ENCODE measurements at regions not wholly inside any gene's neighbourhood (a gene's known extent, or its start where the extent isn't known, plus 50 kb on each side); places are given as distances from the start of the nearest gene placed in this dataset.

GRCh38 chr20:56859801-56860261 lies 230.7 kb downstream of the TFAP2C start:
- ChIA-PET CTCF (interaction anchor here (0.6 to 2.5 kb wide), 5 partner anchors 9 to 1556 kb away, joined by 3 to 9 read pairs (median 5); no protein-coding TSS in a partner anchor), POLR2A (no interaction called here)
- no peak for DNase-seq (ENCODE audit: low read depth)
- Histone ChIP-seq H3K4me3 (ENCODE audit: low read depth, low read length) (no peak overlapping the region), H3K36me3 (ENCODE audit: control insufficient read depth, insufficient read depth, low read length) (no peaks in the 10 kb centered on the region), H3K27me3 (ENCODE audit: control insufficient read depth, insufficient read depth, low read length) (peaks cover 19% of the 10 kb centered on the region)
- TF ChIP-seq, protein P1, sequence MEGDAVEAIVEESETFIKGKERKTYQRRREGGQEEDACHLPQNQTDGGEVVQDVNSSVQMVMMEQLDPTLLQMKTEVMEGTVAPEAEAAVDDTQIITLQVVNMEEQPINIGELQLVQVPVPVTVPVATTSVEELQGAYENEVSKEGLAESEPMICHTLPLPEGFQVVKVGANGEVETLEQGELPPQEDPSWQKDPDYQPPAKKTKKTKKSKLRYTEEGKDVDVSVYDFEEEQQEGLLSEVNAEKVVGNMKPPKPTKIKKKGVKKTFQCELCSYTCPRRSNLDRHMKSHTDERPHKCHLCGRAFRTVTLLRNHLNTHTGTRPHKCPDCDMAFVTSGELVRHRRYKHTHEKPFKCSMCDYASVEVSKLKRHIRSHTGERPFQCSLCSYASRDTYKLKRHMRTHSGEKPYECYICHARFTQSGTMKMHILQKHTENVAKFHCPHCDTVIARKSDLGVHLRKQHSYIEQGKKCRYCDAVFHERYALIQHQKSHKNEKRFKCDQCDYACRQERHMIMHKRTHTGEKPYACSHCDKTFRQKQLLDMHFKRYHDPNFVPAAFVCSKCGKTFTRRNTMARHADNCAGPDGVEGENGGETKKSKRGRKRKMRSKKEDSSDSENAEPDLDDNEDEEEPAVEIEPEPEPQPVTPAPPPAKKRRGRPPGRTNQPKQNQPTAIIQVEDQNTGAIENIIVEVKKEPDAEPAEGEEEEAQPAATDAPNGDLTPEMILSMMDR (IDR thresholded peaks at IDR 0.05; ENCODE audit: insufficient read depth, low read depth, low read length) = no peak

DNA sequence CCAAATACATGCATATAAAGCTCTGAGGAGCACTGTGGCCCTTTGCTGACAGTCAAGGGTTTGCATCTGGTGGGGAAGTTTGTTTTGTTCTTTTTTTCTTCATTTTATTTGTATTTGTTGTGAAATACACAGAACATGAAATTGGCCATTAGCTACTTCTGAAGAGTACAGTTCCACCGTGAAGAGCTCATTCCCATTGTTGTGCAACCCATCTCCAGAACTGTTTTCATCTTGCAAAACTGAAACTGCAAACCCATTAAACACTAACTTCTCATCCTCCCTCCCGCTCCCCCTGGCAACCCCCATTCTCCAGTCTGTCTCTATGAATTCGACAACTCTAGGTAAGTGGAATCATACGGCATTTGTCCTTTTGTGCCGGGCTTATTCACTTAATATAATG lies 231.3 kb downstream of the TFAP2C start:
- POLR2A ChIA-PET = no interaction called here
- Histone ChIP-seq H3K27me3 (ENCODE audit: control insufficient read depth, insufficient read depth, low read length) (peaks cover 21% of the 10 kb centered on the region), H3K4me3 (ENCODE audit: low read depth, low read length) (peak overlapping the region; percentile 18; the same call in 1 of the 2 replicates), H3K36me3 (ENCODE audit: control insufficient read depth, insufficient read depth, low read length) (no peaks in the 10 kb centered on the region)
- DNase-seq (ENCODE audit: low read depth) = no peak
- TF ChIP-seq, protein P1 (IDR thresholded peaks at IDR 0.05; ENCODE audit: insufficient read depth, low read depth, low read length) = no peak
- CTCF ChIA-PET = interaction anchor here (0.6 to 2.5 kb wide), 5 partner anchors 10 to 1556 kb away, joined by 3 to 9 read pairs (median 5); no protein-coding TSS in a partner anchor

DNA sequence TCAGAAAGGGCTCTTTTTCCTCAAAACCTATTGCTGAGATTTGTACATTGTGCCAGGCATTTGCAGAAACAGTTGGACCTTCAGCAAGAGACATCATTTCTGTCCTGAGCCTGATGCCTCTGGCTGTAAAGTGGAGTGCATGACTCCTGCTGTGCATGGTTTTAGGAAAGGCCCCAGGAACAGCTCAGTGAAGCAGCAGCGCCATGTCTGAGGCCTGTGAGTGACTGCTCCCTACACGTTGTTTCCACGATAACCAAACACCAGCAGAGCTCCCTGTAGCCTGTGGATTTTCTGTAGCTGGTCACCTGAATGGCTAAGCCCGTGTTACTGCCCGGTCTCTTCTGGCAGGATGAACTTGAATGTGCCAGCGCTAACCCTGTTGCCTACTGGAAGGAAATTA lies 232.5 kb downstream of the TFAP2C start:
- CTCF ChIA-PET = no interaction called here
- H3K4me3 ChIP-seq (ENCODE audit: low read depth, low read length) = no peak overlapping the region
- TF ChIP-seq, protein P1 (IDR thresholded peaks at IDR 0.05; ENCODE audit: insufficient read depth, low read depth, low read length) = no peak
- H3K27me3 ChIP-seq (ENCODE audit: control insufficient read depth, insufficient read depth, low read length) = peaks cover 21% of the 10 kb centered on the region
- no peak for DNase-seq (ENCODE audit: low read depth)
- no peaks in the 10 kb centered on the region for H3K36me3 ChIP-seq (ENCODE audit: control insufficient read depth, insufficient read depth, low read length)
- POLR2A ChIA-PET = no interaction called here

DNA sequence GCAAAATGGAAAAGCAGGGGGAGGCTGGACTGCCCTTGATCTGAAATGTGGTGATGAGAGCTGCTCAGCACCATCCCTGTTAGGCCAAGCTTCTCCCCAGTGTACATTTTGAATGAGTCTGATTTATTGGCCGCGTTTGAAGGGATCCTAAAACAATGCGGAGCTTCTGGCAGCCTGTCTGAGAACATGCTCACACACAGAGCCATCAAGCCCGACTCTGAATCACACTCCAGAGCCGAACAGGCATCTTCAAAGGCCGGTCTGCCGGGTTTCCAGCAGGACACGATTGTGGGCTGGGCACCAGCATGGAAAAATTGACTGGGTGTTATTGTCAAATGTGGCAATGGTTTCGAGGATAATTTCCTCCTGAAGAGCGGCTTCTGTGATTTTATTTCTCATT lies 235.9 kb downstream of the TFAP2C start:
- Histone ChIP-seq H3K27me3 (ENCODE audit: control insufficient read depth, insufficient read depth, low read length) (peaks cover 21% of the 10 kb centered on the region), H3K4me3 (ENCODE audit: low read depth, low read length) (no peak overlapping the region), H3K36me3 (ENCODE audit: control insufficient read depth, insufficient read depth, low read length) (no peaks in the 10 kb centered on the region)
- CTCF ChIA-PET = interaction anchor here (0.9 to 1.7 kb wide), 2 partner anchors 13 to 79 kb away, joined by 3 to 6 read pairs; no protein-coding TSS in a partner anchor
- TF ChIP-seq, protein P1 (IDR thresholded peaks at IDR 0.05; ENCODE audit: insufficient read depth, low read depth, low read length) = no peak
- POLR2A ChIA-PET = interaction anchor here (0.6 kb wide), 1 partner anchor 23 kb away, joined by 3 read pairs; no protein-coding TSS in a partner anchor
- DNase-seq (ENCODE audit: low read depth) = no peak

DNA sequence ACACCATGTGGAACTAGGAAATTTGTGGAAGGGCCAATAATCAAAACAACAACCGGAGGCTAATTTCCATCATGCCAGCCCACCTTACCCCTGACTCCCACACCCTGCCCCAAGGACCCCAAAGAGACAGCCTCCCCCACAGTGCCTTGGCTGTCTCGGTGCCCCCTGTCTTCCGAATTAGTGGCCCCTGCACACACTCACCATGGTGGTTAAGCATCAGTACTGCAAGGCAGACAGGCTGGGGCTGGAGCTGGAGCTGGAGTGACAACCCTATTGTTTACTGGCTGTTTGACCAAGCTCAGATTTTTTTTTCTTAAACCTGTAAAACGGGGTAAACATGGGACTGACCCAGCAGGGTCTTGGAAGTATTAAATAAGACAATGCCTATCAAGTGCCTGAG lies 238.0 kb downstream of the TFAP2C start:
- ChIA-PET CTCF (interaction anchor here (0.8 to 2.0 kb wide), 3 partner anchors 10 to 312 kb away, joined by 4 to 5 read pairs (median 5); no protein-coding TSS in a partner anchor), POLR2A (interaction anchor here (0.5 kb wide), 1 partner anchor 26 kb away, joined by 3 read pairs; no protein-coding TSS in a partner anchor)
- Histone ChIP-seq H3K36me3 (ENCODE audit: control insufficient read depth, insufficient read depth, low read length) (no peaks in the 10 kb centered on the region), H3K27me3 (ENCODE audit: control insufficient read depth, insufficient read depth, low read length) (peaks cover 10% of the 10 kb centered on the region), H3K4me3 (ENCODE audit: low read depth, low read length) (no peak overlapping the region)
- DNase-seq (ENCODE audit: low read depth) = no peak
- TF ChIP-seq, protein P1 (IDR thresholded peaks at IDR 0.05; ENCODE audit: insufficient read depth, low read depth, low read length) = no peak
